Kidney (tissue), 13 donors: ENCODE measurements at regions not wholly inside any gene's neighbourhood (a gene's known extent, or its start where the extent isn't known, plus 50 kb on each side); places are given as distances from the start of the nearest gene placed in this dataset.

ENCODE experiments used
- DNase-seq, 5 donors: peaks; one replicate each; pipeline ENCODE4 v3.0.0-alpha.2; 2013 to 2020
- FAIRE-seq: peaks from 2 replicates; lab custom pipeline; 2012; peaks lifted over from hg19 to GRCh38; lab: Jason Lieb, UNC
- H3K27ac ChIP-seq, 2 donors: one replicate each; pipeline ENCODE4 v1.7.0; 2013; ENCODE audit warnings: low read depth in 2 of 2, low read length in 2 of 2, inconsistent platforms in 1 of 2
- H3K27me3 ChIP-seq: one replicate; pipeline ENCODE4 v1.7.1; 2013; ENCODE audit warnings: low read length, inconsistent platforms; ENCODE audit not compliant: control insufficient read depth, insufficient read depth
- H3K36me3 ChIP-seq, 3 donors: one replicate each; pipeline versions ENCODE4 v1.7.0 to v1.7.1; 2013; ENCODE audit warnings: low read length in 3 of 3, control low read depth in 1 of 3, inconsistent platforms in 1 of 3; ENCODE audit not compliant: insufficient read depth in 3 of 3, control insufficient read depth in 2 of 3
- H3K4me1 ChIP-seq, 3 donors: one replicate each; pipeline versions ENCODE4 v1.7.0 to v1.7.1; 2013; ENCODE audit warnings: low read length in 3 of 3, inconsistent platforms in 1 of 3, low read depth in 1 of 3; ENCODE audit not compliant: control insufficient read depth in 2 of 3, insufficient read depth in 2 of 3
- H3K4me3 ChIP-seq, 3 donors: one replicate each; pipeline versions ENCODE4 v1.7.0 to v1.8.1; 2013; ENCODE audit warnings: low read length in 3 of 3, control low read depth in 1 of 3, inconsistent platforms in 1 of 3
- H3K9ac ChIP-seq, 3 donors: one replicate each; pipeline versions ENCODE4 v1.7.0 to v1.7.1; 2013; ENCODE audit warnings: low read length in 3 of 3, control low read depth in 1 of 3, inconsistent platforms in 1 of 3
- H3K9me3 ChIP-seq, 3 donors: one replicate each; pipeline versions ENCODE4 v1.7.0 to v1.7.1; 2013; ENCODE audit warnings: low read length in 3 of 3, control low read depth in 1 of 3, inconsistent platforms in 1 of 3; ENCODE audit not compliant: control insufficient read depth in 2 of 3, insufficient read depth in 1 of 3
- CTCF ChIP-seq: IDR thresholded peaks from 3 replicates; pipeline ENCODE4 v1.5.1; 2012; ENCODE audit warnings: mild to moderate bottlenecking, moderate library complexity, borderline replicate concordance; ENCODE audit not compliant: insufficient read depth; ENCODE audit errors: extremely low read depth
- intact Hi-C: fragments of 100-400 bp; cut with DNase I; formaldehyde crosslinking; loops from one replicate; pipeline ENCODE4 v1.11.1; 2022
- donor health status: control.
- donor health status: control.
- donor health status: control.
- donor health status: control.
- donor health status: control.
- donor health status: DM: yes; HTN: yes; CAD: no.
- donor health status: Normal renal cell carcinoma (clear cell type).

DNA sequence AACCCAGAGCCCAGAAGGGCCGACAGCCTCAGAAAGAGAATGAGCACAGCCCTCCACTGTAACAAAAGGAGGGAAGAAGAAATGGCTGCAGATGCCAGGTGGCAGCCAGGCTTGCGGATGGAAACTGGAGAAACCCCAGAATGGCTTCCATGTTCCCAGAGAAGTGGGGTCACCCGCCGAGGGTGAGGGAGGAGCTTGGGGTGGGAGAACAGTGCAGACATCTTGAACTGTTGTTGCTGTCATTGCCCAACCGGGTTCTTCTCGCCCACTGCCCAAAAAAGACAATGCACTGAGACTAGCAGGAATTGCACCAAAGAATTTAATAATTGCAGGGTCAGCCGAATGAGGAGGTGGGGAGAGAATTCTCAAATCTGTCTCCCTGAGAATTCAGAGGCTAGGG lies 223.2 kb upstream of the RAB6C start:
- Histone ChIP-seq H3K4me3 (no peak overlapping the region), H3K9ac (no peak overlapping the region), H3K9me3 (no peaks in the 10 kb centered on the region), H3K27me3 (no peaks in the 10 kb centered on the region), H3K27ac (no peak overlapping the region), H3K4me1 (no peaks in the 10 kb centered on the region), H3K36me3 (no peaks in the 10 kb centered on the region)
- no peak for TF ChIP-seq CTCF
- DNase-seq (peak in 1 of 5 donors; percentile 25), FAIRE-seq (no peak)
- intact Hi-C loops: no loop called here

GRCh38 chr2:129757366-129757914 lies 222.0 kb upstream of the RAB6C start:
- Histone ChIP-seq H3K9me3 (no peaks in the 10 kb centered on the region), H3K9ac (no peak overlapping the region), H3K27ac (no peak overlapping the region), H3K36me3 (no peaks in the 10 kb centered on the region), H3K27me3 (no peaks in the 10 kb centered on the region), H3K4me1 (no peaks in the 10 kb centered on the region), H3K4me3 (no peak overlapping the region)
- peak in 1 of 5 donors; percentile 25 for DNase-seq
- intact Hi-C loops: no loop called here
- no peak for TF ChIP-seq CTCF
- no peak for FAIRE-seq

DNA sequence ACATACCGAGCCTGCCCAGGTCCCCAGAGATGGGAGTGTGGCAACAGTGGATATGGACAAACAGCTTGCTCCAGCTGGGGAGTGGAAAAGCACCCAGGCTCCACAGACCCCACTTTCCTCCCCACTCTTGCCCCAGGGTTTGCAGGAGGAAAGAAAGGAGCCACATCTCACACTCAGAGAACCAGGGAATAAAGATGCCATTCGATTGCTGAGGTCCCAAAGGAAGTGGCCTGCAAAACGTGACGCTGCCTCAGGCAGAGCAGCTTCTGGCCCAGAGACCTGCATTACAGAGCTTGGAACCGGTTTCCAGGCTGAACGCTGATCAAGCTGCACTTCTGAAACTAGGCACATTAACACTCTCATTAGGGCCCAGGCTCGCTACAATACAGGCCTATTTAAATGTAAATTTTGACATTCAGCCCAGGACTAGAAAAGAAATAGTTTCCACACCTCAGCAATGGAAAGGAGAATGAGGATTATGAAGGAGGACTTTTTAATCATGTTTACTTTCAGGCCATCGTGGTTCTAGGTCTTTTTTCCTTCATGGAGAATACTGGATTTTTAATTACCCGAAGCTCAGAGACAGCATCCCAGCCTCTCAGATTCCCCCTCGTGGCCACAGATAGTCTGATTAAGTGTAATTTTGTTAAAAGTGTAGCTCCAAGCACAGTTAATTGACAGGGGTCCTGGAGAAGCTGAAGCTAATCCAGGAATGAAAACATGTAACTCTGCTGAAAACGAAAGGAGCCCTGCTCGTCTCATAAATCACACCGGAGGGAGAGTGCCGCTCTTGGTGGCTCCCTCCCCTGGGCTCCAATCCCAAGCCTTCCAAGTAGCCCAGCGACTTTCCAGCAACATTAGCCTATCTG lies 221.3 kb upstream of the RAB6C start:
- intact Hi-C loops: no loop called here
- peak overlapping the region in 2 of 3 donors; percentile 56 to 59 for H3K4me3 ChIP-seq
- no peaks in the 10 kb centered on the region for H3K27me3 ChIP-seq
- FAIRE-seq (no peak), DNase-seq (peak in 4 of 5 donors; percentile 53 to 81 (median 68))
- no peaks in the 10 kb centered on the region for H3K4me1 ChIP-seq
- no peaks in the 10 kb centered on the region for H3K9me3 ChIP-seq
- peak overlapping the region in 1 of 3 donors; percentile 46 for H3K9ac ChIP-seq
- no peak overlapping the region for H3K27ac ChIP-seq
- H3K36me3 ChIP-seq: no peaks in the 10 kb centered on the region
- no peak for TF ChIP-seq CTCF
